ENCODE measurements at regions not wholly inside any gene's neighbourhood (a gene's known extent, or its start where the extent isn't known, plus 50 kb on each side); places are given as distances from the start of the nearest gene placed in this dataset.

DNA sequence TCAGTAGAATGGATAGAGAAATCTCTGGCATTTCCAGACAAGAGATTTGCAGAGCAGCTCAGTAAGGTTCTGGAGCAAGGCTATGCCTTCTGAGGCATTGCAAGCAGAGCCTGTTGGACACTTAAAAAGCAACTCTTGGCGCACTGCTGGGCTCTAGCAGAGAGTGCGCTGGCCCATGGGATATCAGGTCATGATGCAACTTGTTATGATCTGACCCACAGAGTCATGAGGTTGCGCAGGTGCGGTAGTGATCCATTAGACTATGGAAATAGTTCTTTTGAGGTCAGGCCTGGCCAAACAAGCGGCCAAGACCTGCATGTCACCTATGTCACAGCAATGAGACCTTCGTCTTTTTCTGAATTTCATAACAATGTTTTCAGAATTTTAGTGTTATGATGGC, 168.6 kb downstream of the TMTC3 start:
- Histone ChIP-seq H3K27me3 (ENCODE audit: control insufficient read depth, insufficient read depth, low read length) (no peaks in the 10 kb centered on the region), H3K79me1 (ENCODE audit: low read depth in 1 of 2, low read length in 2 of 2) (peaks cover 0 to 6% of the 10 kb centered on the region in 2 experiments; a peak in 1 of 4 replicates), H3K18ac (ENCODE audit: low read depth, low read length) (peak overlapping the region; percentile 8; the same call in 1 of the 2 replicates), H3K23ac (ENCODE audit: low read depth, low read length) (peak overlapping the region; percentile 8; the same call in 1 of the 2 replicates), H4K20me1 (ENCODE audit: insufficient read depth, low read length) (no peaks in the 10 kb centered on the region), H4K8ac (ENCODE audit: low read depth in 2 of 2, low read length in 2 of 2) (peak overlapping the region; percentile 46 to 54; a peak in 3 of 4 replicates), H3K14ac (replicated peaks; ENCODE audit: low read depth, low read length) (peak overlapping the region; percentile 65), H3K4me2 (ENCODE audit: low read depth, low read length) (no peak overlapping the region), H3K36me3 (ENCODE audit: control insufficient read depth, insufficient read depth, low read length) (no peaks in the 10 kb centered on the region), H2BK15ac (ENCODE audit: low read depth, low read length) (peak overlapping the region; percentile 99; the same call in 2 of the 3 replicates), H4K5ac (ENCODE audit: low read depth, low read length) (no peak overlapping the region), H3K4me3 (ENCODE audit: insufficient read depth, low read depth, low read length) (no peak overlapping the region), H3K9ac (ENCODE audit: low read depth, low read length) (no peak overlapping the region), H3K9me3 (ENCODE audit: control insufficient read depth, insufficient read depth, low read length) (peaks cover 2% of the 10 kb centered on the region; the same call in 1 of the 2 replicates), H3K9me1 (ENCODE audit: insufficient read depth, low read length) (peaks cover 6% of the 10 kb centered on the region), H3K27ac (ENCODE audit: insufficient read depth, low read length) (peak overlapping the region; percentile 28; the same call in 1 of the 2 replicates), H2BK20ac (ENCODE audit: low read depth, low read length) (peak overlapping the region; percentile 96), H3K4me1 (ENCODE audit: control insufficient read depth, insufficient read depth, low read length) (peaks cover 7% of the 10 kb centered on the region; the same call in 1 of the 2 replicates), H3K4ac (ENCODE audit: low read depth, low read length) (peak overlapping the region; percentile 86), H2BK120ac (ENCODE audit: low read depth, low read length) (peak overlapping the region; percentile 90), H2BK5ac (ENCODE audit: low read depth, low read length, poor library complexity, severe bottlenecking) (peak overlapping the region; percentile 97), H2AK9ac (replicated peaks; ENCODE audit: low read depth, low read length, poor library complexity) (peak overlapping the region; percentile 17), H4K91ac (ENCODE audit: insufficient read depth, low read depth, low read length) (peak overlapping the region; percentile 86), H2AFZ (replicated peaks; ENCODE audit: low read length, poor library complexity) (peak overlapping the region; percentile 16), H3K56ac (ENCODE audit: extremely low read depth, insufficient read depth, low read length) (peak overlapping the region; percentile 2; the same call in 1 of the 2 replicates), H2AK5ac (ENCODE audit: low read depth, low read length) (peak overlapping the region; percentile 66)
- POLR2A ChIA-PET (ENCODE audit: unreplicated experiment), result no interaction called here
- in situ Hi-C loops (cut with MboI; ENCODE audit: low sequenced_read_pairs), result no loop called here
- no peak for TF ChIP-seq FOS (IDR thresholded peaks at IDR 0.05; ENCODE audit: low read depth, low read length)
- no peak for TF ChIP-seq CEBPB (IDR thresholded peaks at IDR 0.05; ENCODE audit: low read depth, low read length)
- TF ChIP-seq CHD1 (IDR thresholded peaks at IDR 0.05; ENCODE audit: low read depth, low read length), result no peak
- no peak for TF ChIP-seq RCOR1 (IDR thresholded peaks at IDR 0.05; ENCODE audit: insufficient replicate concordance, low read length)
- TF ChIP-seq, protein P1, sequence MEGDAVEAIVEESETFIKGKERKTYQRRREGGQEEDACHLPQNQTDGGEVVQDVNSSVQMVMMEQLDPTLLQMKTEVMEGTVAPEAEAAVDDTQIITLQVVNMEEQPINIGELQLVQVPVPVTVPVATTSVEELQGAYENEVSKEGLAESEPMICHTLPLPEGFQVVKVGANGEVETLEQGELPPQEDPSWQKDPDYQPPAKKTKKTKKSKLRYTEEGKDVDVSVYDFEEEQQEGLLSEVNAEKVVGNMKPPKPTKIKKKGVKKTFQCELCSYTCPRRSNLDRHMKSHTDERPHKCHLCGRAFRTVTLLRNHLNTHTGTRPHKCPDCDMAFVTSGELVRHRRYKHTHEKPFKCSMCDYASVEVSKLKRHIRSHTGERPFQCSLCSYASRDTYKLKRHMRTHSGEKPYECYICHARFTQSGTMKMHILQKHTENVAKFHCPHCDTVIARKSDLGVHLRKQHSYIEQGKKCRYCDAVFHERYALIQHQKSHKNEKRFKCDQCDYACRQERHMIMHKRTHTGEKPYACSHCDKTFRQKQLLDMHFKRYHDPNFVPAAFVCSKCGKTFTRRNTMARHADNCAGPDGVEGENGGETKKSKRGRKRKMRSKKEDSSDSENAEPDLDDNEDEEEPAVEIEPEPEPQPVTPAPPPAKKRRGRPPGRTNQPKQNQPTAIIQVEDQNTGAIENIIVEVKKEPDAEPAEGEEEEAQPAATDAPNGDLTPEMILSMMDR (conservative IDR thresholded peaks at IDR 0.05; ENCODE audit: low read depth, low read length), result no peak
- TF ChIP-seq NFE2L2 (IDR thresholded peaks at IDR 0.05; ENCODE audit: low read depth, low read length), result no peak
- no peak for TF ChIP-seq MAZ (IDR thresholded peaks at IDR 0.05; ENCODE audit: borderline replicate concordance, low read depth, low read length)
- no peak for TF ChIP-seq MXI1 (IDR thresholded peaks at IDR 0.05; ENCODE audit: borderline replicate concordance, low read depth, low read length)
- no peak for TF ChIP-seq MAFK (IDR thresholded peaks at IDR 0.05; ENCODE audit: low read depth, low read length)
- TF ChIP-seq POLR2A (IDR thresholded peaks at IDR 0.05; ENCODE audit: low read depth, low read length), result no peak
- TF ChIP-seq BHLHE40 (IDR thresholded peaks at IDR 0.05; ENCODE audit: low read depth, low read length), result no peak
- TF ChIP-seq RFX5 (IDR thresholded peaks at IDR 0.05; ENCODE audit: low read depth, low read length), result no peak
- dilution Hi-C loops (cut with HindIII; ENCODE audit: low sequenced_read_pairs, unreplicated experiment), result no loop called here
- intact Hi-C loops (cut with micrococcal nuclease), result no loop called here
- no peak for ATAC-seq (ENCODE audit: low read depth)
- no peak for DNase-seq
- WGBS, 2 experiments (ENCODE audit: extremely low coverage in 2 of 2, insufficient read length in 1 of 2), result 100% methylated on average over 2 of the region's 6 CpGs; no CpG with 5 or more reads in 1 of the 2 experiments
- BruUV-seq (replicated peaks), result no TSS peak
- CTCF ChIA-PET, result no interaction called here

Measured in IMR-90 (cell line).